EH (cell line): ENCODE measurements at regions not wholly inside any gene's neighbourhood (a gene's known extent, or its start where the extent isn't known, plus 50 kb on each side); places are given as distances from the start of the nearest gene placed in this dataset.
A peak's percentile ranks its signal among the peaks of the same experiment; 100 is the strongest.

Source experiments
- DNase-seq: peaks from one replicate; pipeline ENCODE4 v3.0.0-alpha.2; 2015; ENCODE audit warnings: low read depth

- peak; percentile 91 for DNase-seq
These were observed 131.3 kb upstream of the AGA start for GRCh38 chr4:177573507-177573906.

- DNase-seq, result peak; percentile 49
These were observed 132.2 kb upstream of the AGA start for GRCh38 chr4:177574446-177574845.

- no peak for DNase-seq
These were observed 137.4 kb upstream of the AGA start for GRCh38 chr4:177579649-177580048.

- peak; percentile 16 for DNase-seq
These were observed 140.8 kb upstream of the AGA start for GRCh38 chr4:177582992-177583391.

- DNase-seq, result no peak
These were observed 145.8 kb upstream of the AGA start for GRCh38 chr4:177587989-177588388.

GRCh38 chr4:177595386-177595785, 153.1 kb upstream of the AGA start:
- no peak for DNase-seq

GRCh38 chr4:177596035-177596434, 153.8 kb upstream of the AGA start:
- DNase-seq, result peak; percentile 83

GRCh38 chr4:177596991-177597390, 154.8 kb upstream of the AGA start:
- no peak for DNase-seq

GRCh38 chr4:177605252-177605651, 163.0 kb upstream of the AGA start:
- DNase-seq, result no peak

- DNase-seq, result no peak
These were observed 164.9 kb upstream of the AGA start for GRCh38 chr4:177607111-177607573.

- no peak for DNase-seq
These were observed 169.9 kb upstream of the AGA start for GRCh38 chr4:177611974-177612664.

GRCh38 chr4:177612684-177613083, 170.4 kb upstream of the AGA start:
- DNase-seq, result no peak

GRCh38 chr4:177632481-177632880, 190.2 kb upstream of the AGA start:
- DNase-seq, result no peak

GRCh38 chr4:177638871-177639270, 196.6 kb upstream of the AGA start:
- DNase-seq, result no peak

GRCh38 chr4:177640864-177641263, 198.6 kb upstream of the AGA start:
- no peak for DNase-seq

- no peak for DNase-seq
These were observed 218.0 kb upstream of the AGA start for GRCh38 chr4:177660223-177660622.

- DNase-seq, result no peak
These were observed 225.4 kb upstream of the AGA start for GRCh38 chr4:177667687-177668086.

- no peak for DNase-seq
These were observed 229.2 kb upstream of the AGA start for GRCh38 chr4:177671387-177671786.

GRCh38 chr4:177671845-177672244, 229.6 kb upstream of the AGA start:
- no peak for DNase-seq

- DNase-seq, result no peak
These were observed 231.8 kb upstream of the AGA start for GRCh38 chr4:177673985-177674489.

- DNase-seq, result no peak
These were observed 238.1 kb upstream of the AGA start for GRCh38 chr4:177680308-177680707.

- DNase-seq, result no peak
These were observed 239.7 kb upstream of the AGA start for GRCh38 chr4:177681902-177682301.

GRCh38 chr4:177687117-177687516, 244.9 kb upstream of the AGA start:
- no peak for DNase-seq

- DNase-seq, result no peak
These were observed 250.7 kb upstream of the AGA start for GRCh38 chr4:177692907-177693306.
